Kidney tubule cell (primary cell): ENCODE measurements at regions not wholly inside any gene's neighbourhood (a gene's known extent, or its start where the extent isn't known, plus 50 kb on each side); places are given as distances from the start of the nearest gene placed in this dataset.

ENCODE experiments used
- DNase-seq: peaks from one replicate; pipeline ENCODE4 v3.0.0-alpha.2; 2018; ENCODE audit warnings: low spot score

DNA sequence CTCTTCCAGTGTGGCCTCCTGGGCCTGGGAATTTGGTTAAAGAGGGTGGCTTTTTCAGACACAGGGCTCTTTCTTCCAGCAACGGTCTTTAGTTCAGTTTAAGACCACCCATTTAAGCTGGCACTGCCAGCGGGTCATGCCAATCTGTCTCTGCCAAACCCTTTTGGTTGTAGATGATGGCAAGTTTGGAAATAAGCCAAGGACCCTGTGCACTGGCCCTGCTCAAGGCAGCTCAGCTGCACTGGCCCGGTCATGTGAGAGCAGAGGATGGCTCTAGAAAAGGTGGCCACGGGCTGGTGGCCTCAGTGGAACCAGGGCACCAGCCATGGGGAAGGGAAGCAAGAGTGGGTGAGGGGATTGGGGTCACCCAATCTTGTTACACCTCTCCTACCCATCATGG lies 294.1 kb downstream of the GLRX3 start:
- no peak for DNase-seq

DNA sequence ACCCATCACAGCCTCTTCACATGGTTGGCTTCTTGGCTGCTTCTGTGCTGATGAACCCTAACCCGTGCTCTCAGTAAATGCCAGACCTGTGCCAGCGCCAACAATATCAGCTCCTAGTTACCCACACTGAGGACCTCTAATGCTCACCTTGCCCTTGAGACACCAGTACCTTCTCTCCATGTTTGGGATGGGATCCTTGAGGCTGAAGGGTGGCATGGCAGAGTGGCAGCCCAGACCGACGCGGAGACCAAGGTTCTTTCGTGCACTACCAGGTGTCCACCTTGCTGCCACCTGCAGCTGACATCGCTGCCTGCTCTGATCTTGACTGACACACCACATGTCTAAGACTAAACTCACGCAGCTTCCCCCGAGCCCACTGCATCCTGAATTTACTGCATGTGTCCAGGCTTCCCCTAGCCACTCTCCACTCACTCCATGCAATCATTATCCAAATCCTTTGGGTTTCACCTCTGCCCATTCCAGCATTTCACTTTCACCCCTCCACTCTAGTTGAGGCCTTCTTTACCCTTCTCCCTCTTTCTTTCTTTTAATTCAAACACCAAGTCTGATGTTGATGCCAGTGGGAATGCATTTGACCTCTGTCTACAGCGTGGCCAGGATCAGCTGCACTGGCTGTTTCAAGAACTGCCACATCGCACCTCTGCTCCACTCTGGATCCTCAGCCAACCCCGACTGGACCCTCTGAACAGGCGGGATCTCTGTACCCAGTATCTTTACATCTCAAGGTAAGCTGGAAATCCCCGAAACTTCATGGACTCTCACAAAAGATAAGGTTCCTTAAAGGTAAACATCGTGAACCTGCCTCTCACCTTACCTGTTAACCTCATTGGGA lies 294.9 kb downstream of the GLRX3 start:
- no peak for DNase-seq

DNA sequence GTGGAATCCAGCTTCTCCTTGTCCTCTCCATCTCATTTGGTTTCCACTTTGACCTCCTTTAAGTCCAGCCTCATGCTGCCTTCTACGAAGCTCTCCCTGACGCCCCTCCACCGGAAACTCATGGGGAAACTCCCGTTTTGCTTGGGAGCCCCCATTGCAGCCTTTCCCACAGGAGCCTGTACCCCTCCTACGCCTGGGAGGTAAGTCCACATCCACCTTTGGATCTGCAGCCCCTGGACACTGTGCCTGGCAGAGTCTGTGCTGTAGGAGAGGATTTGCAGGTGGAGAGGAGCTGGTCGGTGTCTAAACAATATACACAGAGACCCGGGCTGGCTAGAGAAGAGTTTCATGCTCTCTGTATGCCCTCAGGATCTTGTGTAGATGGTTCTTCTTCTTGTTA lies 296.1 kb downstream of the GLRX3 start:
- DNase-seq, result no peak

DNA sequence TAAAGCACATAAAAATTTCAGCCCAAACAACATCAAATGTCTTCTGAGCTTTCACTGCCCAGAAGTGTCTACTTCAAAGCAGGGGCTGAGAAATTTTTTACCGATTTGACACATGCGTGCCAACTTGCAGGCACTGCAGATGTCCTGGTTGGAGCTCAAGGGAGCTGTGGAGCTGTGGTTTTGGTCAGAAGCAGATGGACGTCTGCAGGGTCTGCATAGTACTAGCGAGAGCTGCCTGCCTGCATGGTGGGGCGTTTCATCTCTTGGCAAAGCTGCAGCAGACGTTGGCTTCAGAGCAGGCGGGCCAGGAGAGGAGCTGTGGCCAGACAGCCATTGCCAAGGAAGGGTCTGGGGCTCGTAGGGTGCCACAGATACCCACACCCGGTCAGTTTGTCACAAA lies 296.7 kb downstream of the GLRX3 start:
- DNase-seq, result no peak

DNA sequence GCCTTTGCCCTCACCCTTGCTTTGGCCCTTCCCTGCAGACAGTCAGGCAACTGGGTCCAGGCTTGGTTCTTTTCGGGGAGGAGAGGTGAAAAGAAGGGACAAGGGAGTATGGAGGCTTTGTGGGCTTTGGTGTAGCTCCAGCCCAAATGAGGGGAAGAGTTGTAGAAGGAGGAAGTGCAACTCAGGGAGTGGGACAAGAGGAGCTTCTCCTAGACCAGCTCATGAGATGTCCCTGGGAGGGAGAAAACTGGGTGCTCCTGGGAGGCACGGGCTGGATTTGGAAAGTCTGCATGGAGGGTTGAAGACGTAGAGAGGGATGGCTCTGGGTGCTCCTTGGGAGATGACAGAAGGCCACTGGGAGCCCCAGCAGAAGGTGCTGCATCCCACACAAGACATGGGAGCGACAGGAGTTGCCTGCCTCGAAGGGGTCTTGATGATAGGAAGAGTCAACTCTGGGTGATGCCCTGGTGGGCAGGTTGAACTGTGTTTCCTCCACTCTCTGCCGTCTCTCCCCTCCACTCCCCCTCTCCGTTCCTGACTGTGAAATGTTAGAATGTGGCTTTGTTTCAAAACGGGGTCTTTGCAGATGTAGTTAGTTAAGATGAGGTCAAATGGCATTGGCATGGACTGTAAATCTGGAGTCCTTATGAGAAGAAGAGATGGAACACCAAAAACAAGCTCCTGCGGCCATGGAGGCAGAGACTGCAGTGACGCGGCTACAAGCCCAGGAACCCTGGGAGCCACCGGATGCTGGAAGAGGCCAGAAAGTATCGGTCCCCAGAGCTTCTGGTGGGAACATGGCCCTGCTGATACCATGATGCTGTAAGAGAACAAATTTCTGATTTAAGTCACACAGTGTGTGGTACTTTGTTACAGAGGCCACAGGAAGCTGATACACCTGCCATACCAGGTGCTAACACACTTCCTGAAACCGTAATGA lies 298.5 kb downstream of the GLRX3 start:
- DNase-seq, result no peak

DNA sequence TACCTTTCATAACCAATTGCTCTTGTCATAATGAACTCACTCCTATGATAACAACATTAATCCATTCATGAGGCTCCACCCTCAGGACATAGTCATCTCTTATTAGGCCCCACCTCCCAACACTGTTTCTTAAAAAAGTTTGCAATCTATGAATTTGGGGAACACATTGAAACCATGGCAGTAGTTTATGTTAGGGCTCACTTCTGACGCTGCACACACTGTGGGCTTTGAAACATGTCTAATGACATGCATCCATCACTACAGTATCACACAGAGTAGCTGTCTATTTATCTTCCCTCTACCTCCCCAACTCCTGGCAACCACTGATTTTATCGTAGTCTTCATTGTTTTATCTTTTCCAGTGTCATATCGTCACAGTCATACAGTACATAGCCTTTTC lies 299.8 kb downstream of the GLRX3 start:
- no peak for DNase-seq

DNA sequence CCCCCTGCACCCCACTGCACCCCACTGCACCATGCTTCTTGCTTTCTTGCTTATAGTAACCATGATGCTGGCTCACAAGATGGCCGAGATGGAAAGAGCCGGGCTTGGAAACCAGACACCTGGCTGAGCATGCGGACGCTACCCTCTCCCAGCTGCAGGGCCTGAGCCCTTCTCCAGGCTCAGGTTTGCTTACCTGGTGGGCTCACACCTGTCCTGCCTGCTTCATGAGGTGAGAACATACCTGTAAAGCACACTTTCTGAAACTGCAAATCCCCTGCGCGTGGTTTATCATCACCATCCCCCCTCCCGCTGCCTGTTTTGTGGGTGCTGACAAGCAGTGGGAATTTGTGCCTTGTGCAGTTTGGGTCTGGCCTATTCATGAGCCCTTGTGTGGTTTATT lies 302.7 kb downstream of the GLRX3 start:
- no peak for DNase-seq

DNA sequence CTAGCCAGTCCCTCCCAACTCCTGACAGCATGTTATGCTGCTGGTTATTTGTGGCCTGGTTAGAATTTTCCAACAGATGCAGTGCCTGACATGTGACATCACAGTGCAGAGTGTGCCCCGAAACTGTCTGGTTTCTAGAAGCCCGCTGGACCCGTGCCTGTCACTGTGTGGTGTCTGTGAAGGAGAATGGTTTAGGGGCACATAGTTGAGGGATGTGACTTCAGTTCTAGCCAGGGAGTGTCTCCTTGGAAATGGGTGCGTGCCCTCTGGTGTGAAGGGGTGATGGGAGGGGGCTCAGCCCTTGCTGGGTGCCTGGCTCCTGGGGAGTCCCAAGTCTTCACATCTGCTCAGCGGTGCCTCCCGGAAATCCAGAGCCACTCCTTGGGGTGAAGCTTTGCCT lies 303.6 kb downstream of the GLRX3 start:
- DNase-seq, result no peak

DNA sequence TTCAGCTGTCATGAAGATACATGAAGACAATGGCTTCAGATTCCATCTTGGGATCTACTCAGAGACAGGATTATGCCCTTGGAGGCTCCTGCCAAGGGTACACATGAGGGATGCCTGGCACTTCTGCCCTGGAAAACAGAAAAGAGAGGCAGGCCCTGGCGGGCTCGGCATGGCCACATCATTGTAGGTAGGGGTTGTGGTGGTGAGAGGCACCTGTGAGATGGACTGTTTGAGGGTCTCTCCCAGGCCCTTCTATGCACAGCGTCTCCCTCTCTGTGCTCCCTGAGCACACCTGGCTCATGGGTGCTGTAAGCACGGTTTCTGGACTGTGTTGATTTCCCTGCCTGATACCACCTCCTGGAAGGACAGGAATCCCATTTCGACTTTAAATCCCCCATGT lies 304.3 kb downstream of the GLRX3 start:
- no peak for DNase-seq

DNA sequence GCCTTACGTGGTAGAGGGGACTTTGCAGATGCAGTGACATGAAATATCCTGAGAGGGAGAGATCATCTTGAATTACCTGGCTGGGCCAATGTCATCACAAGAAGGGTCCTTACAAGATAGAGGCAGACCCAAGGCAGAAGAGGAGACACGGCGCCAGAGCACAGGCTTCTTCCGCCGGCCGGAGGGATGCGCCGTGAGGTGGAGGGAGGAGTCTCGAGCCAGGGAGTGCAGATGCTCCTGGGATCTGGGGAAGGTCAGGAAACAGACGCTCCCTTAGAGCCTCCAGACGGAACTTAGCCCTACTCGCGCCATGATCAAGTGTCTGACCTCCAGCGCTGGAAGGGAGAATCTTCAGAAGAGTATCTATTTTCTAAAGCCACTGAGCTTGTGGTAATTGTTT lies 304.8 kb downstream of the GLRX3 start:
- DNase-seq, result no peak

DNA sequence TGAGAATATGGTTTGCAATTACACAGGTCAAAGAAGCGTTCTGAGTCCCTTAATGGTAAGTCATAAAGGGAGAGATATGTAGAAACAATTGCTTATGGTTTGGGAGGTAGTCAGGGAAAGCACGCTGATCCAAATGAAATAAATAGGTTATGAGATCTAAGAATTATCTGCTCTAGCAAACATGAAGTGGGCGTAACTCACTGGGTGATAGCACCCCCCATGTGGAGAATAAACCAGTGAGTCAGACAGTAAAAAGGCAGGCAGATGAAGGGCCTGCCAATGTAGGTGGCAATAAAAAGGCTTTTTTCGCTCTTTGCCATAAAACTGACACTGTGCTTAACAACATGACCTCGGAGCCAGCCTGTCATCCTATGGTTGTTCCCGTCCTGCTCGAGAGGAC lies 306.9 kb downstream of the GLRX3 start:
- no peak for DNase-seq

DNA sequence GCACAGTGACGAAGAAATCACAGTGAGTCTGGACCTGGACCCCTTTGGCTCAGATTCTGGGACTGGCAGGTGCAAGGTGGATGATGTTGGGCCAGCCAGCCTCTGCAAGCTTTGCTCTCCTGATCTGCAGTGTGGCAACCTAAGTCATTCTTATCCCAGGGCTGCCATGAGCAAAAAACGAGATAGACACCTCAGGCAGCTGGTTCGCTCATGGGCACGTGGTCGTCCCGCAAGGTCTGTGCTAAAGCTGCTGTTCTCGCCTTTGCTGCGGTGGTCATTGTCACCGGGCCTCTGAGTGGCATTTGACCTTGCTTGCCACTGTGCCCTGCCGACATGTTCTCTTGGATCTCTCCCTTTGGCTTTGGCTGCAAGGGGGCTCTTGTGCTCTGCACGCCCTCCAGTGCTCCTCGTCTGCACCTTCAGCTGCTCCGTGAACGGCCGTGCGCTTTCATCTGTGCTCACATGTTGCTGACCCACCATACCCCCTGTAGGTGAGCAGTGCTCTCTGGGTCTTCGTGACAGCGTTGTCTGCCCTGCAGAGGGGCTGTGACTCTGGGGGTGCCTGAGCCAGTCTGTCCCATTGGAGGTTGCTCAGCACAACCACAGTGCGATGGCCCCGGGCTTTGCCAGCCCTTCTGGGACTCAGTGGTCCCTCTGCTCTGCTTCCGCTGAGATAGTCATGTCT lies 317.0 kb downstream of the GLRX3 start:
- DNase-seq, result no peak

DNA sequence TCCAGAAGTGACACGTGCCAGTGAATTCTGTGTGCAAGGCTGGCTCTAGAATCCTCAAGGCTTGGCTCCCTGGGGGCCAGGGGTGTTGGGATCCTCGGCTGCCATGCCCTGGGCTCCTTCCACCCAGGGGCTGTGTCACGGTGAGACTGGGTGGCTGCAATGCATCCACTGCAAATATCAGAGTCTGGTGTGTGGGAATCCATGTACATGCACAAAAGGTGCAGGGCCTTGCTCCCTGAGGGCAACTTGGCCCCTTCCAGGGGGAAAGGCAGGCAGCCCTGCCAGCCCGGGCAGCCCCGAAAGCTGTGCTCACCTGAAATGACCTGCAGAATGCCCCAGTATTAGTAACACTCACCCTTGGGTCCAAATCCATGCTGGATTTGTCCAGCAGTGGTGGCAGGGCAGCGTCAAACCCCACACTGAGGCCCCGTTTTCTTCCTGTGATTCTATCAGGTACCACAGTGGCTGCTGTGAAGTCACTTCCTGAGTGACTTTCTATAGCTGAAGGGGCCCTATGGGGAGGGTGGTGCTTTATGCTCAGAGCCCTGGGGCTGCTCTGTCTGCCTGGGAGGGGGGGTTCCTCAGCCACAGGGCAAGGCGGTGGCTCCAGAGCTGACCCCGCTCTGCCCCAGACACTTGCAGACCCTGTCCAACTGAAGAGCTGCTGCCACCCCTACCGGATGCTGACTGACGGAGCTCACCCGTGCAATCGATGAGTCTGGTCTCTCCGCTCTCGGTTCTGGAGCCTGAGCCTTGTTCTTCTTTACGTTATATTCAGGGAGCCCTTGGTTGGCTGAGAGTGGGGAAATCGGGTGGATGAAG lies 317.7 kb downstream of the GLRX3 start:
- DNase-seq, result no peak

DNA sequence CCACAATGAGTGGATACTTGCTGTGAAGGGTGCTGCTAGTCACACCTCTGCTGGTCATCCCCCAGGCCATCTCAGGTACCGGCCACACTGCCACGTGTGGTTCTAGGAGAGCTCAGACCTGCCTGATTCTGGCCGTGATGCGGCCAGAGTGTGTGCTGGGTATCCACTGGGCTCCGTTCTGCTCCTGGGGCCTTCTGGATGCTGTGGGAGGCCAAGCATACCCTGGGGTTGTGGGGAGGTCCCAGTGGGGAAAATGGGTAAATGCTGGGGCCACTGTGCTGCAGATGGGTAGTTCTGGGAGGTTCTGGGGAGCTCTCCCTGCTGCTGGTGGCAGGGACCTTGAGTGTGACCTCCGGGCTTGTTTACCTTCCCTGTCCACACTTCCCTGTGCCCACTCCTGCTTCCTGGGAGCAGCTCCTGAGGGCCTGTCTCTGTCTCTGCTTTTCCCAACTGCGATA lies 318.4 kb downstream of the GLRX3 start:
- DNase-seq, result no peak

DNA sequence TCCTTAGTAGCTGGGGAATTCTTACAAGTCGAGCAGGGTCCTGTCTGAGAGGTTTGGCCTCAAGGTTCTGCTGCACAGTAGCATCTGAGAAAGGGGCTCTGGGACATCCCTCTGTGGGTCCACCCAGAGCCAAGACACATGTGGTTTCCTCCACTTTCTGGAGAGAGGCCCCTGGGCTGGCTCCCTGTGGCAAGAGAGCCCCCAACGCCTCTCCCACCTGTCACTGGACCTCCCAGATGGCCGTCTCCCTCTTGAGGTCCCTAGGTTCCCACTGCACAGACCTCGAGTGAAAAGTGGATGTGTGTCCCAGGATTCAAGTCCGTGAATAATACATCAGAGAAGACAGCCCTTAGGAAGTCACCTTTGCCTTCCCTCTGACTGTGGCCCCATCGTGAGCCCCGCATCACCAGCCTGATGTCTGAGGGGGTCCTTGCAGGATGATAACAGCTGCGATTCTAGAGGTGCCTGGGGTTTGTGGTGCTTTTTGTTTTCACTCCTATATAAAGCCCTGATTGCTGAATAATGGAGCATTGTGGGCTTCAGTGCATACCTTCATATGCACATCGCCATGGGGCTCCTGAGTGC lies 319.0 kb downstream of the GLRX3 start:
- no peak for DNase-seq

DNA sequence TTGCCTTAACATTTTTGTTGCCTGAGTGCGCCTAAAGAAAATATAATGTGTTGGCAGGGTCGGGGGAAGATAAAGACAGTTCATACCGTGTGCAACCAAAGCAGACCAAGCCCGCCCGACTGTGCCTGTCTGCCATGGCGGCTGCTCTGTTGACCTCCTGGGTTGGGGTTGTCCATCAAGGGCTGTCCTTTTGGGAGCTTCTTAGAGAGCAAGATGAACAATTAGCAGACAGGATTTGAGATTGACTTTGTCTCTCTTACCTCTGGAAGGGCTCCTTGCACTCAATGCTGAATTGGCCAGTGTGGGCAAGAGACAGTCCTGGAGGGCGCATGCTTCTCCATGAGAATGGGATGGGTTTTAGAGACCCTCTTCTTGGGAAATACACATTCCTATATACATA lies 319.6 kb downstream of the GLRX3 start:
- no peak for DNase-seq

DNA sequence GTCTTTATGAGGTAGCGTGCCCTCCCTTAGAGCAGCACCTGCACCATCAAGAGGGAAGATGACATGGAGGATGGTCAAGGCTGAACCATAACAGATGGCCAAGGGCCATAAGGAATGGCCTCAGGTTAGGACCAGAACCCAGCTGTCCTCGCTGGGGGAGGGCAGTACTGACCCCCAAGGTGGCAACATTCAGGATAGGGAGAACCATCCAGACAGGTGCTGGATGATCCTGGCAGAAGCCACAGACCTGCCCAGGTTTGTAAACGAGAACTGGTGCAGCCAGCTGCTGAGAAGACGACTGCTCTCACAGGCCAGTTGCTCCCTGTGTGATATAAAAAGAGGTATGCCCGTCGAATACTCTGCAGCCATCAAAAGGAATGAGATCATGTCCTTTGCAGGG lies 320.4 kb downstream of the GLRX3 start:
- DNase-seq, result no peak

DNA sequence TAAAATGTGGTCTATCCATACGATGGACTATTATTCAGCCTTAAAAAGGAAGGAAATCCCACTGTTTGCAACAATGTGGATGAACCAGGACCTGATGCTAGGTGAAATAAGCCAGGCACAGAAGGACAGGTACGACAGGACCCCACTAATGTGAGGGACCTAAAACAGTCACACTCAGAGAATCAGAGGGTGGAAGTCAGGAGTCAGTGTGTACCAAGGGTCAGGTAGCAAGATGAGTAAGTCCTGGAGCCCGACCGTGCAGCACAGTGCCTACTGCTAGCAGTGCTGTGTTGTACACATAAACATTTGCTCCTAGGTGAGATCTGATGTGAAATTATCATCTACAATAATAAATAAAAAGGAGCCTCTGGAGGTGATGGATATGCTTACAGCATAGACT lies 322.3 kb downstream of the GLRX3 start:
- no peak for DNase-seq

DNA sequence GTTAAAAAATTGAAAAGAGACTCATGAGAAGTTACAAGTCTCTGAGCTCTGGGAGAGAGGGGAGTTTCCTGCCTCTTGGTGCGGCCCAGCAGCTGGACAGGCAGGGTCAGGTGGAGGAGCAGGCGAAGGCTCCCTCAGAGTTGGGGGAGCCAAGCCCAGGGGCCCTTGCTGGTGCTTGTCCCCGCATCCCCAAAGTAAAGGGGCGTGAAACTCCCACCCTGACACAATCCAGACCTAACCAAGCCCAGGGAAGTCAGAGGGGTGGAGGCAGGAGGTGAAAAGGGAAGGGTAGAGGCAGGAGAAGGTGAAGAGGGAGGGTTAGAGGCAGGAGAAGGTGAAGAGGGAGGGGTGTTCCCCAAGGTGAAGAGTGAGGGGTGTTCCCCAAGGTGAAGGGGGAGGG lies 322.8 kb downstream of the GLRX3 start:
- DNase-seq, result no peak

DNA sequence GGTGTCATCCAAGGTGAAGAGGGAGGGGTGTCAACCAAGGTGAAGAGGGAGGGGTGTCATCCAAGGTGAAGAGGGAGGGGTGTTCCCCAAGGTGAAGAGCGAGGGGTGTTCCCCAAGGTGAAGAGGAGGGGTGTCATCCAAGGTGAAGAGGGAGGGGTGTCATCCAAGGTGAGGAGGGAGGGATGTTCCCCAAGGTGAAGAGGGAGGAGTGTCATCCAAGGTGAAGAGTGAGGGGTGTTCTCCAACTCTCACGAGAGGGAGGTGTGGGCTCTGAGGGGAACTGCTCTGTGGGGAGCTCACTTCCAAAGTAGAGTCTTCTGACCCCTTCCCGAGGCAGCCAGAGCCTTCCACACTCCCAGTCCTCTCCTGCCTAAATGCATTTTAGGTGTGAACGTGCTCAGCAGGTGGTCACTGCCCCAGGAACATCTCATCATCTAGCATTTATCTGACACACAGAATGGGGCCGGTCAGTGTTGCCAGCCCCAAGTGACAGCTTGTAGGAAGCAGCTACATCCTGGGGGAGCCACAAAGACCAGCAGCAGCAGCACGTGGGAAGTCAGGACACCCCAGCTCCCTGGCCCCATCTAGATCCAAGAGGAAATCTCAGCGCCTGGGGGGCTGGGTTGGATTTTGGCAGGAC lies 323.8 kb downstream of the GLRX3 start:
- DNase-seq, result no peak

DNA sequence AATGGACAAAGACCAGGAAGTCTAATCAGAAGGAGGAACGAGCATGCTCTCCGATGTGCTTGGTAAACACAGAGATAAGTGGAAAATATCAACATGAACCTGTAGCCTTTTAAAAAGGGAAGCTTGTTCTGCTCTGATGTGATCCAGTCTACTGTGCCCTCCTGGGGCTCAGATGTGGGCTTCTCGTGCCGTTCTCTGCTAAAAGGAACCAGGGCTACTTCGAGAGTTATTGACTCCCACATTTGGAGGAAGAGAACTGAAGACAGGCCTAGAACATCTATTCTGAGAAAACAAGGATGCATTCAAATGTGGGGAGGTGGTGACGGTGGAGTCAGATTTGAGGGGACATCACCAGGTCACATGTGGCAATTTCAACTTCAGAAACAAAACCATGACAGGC lies 325.4 kb downstream of the GLRX3 start:
- DNase-seq, result no peak
